H1 (cell line): ENCODE measurements at regions not wholly inside any gene's neighbourhood (a gene's known extent, or its start where the extent isn't known, plus 50 kb on each side); places are given as distances from the start of the nearest gene placed in this dataset.

Experiments used
- CTCF ChIA-PET: fragments of 300-600 bp; sonication (Branson Sonifier 250); formaldehyde crosslinking; loops from one replicate; lab custom pipeline; 2021; ENCODE audit not compliant: partially characterized antibody; lab: Charles Lee
- POLR2A ChIA-PET: fragments of 300-600 bp; sonication (Branson Sonifier 250); formaldehyde crosslinking; loops from one replicate; lab custom pipeline; 2021; ENCODE audit warnings: inconsistent platforms; ENCODE audit not compliant: partially characterized antibody; lab: Charles Lee
- DNase-seq, 2 experiments: peaks; one replicate each; pipeline versions ENCODE4 v3.0.0 to v3.0.0-alpha.2; 2010 to 2022; ENCODE audit warnings: low spot score in 2 of 2, low read depth in 1 of 2, mixed read lengths in 1 of 2
- FAIRE-seq: peaks from 2 replicates; lab custom pipeline; 2011; peaks lifted over from hg19 to GRCh38; lab: Jason Lieb, UNC
- H2AFZ ChIP-seq: 2 replicates; pipeline ENCODE4 v1.8.1; 2012; ENCODE audit warnings: low read length, inconsistent platforms
- H2AK5ac ChIP-seq: 2 replicates; pipeline ENCODE4 v1.6.1; 2013; ENCODE audit warnings: low read depth, low read length
- H2BK120ac ChIP-seq: replicated peaks from 2 replicates; pipeline ENCODE3; 2013; ENCODE audit warnings: low read depth, low read length, inconsistent platforms
- H2BK12ac ChIP-seq: 2 replicates; pipeline ENCODE4 v1.6.1; 2013; ENCODE audit warnings: low read depth, low read length
- H2BK15ac ChIP-seq: 2 replicates; pipeline ENCODE4 v1.6.1; 2013; ENCODE audit warnings: low read length
- H2BK20ac ChIP-seq: 2 replicates; pipeline ENCODE4 v1.6.1; 2013; ENCODE audit warnings: low read length
- H2BK5ac ChIP-seq: 2 replicates; pipeline ENCODE4 v1.6.1; 2013; ENCODE audit warnings: low read depth, low read length
- H3K14ac ChIP-seq: 2 replicates; pipeline ENCODE4 v1.6.1; 2013; ENCODE audit warnings: inconsistent platforms; ENCODE audit not compliant: insufficient read length
- H3K18ac ChIP-seq: 2 replicates; pipeline ENCODE4 v1.6.1; 2013; ENCODE audit warnings: low read length; ENCODE audit errors: extremely low read depth
- H3K23ac ChIP-seq: 2 replicates; pipeline ENCODE4 v1.6.1; 2013; ENCODE audit warnings: inconsistent platforms; ENCODE audit not compliant: insufficient read length
- H3K23me2 ChIP-seq: 2 replicates; pipeline ENCODE4 v1.6.1; 2013; ENCODE audit warnings: low read depth, low read length
- H3K27ac ChIP-seq: 2 replicates; pipeline ENCODE4 v1.6.1; 2011; ENCODE audit warnings: low read depth, low read length, inconsistent platforms
- H3K27me3 ChIP-seq, 4 experiments: replicated peaks in 1 of 4; 1 replicate in 1 of 4; 2 replicates in 3 of 4; pipeline versions ENCODE4 v1.6.1 to v1.8.1; 2011 to 2013; ENCODE audit warnings: low read length in 3 of 4, mild to moderate bottlenecking in 3 of 4, inconsistent platforms in 2 of 4, mixed read lengths in 2 of 4, moderate library complexity in 1 of 4; ENCODE audit not compliant: control insufficient read depth in 3 of 4, insufficient read depth in 3 of 4; ENCODE audit errors: extremely low read depth in 1 of 4
- H3K36me3 ChIP-seq, 4 experiments: 2 replicates each; pipeline versions ENCODE4 v1.6.1 to v1.8.1; 2011 to 2013; ENCODE audit warnings: mild to moderate bottlenecking in 4 of 4, low read length in 3 of 4, moderate library complexity in 2 of 4, control low read depth in 1 of 4, inconsistent platforms in 1 of 4; ENCODE audit not compliant: insufficient read depth in 4 of 4, control insufficient read depth in 2 of 4
- H3K4ac ChIP-seq: replicated peaks from 2 replicates; pipeline ENCODE3; 2013; ENCODE audit warnings: low read length, low read depth, mixed read lengths, inconsistent platforms; ENCODE audit not compliant: insufficient read length
- H3K4me1 ChIP-seq, 4 experiments: replicated peaks in 1 of 4; 1 replicate in 1 of 4; 2 replicates in 3 of 4; pipeline versions ENCODE4 v1.6.1 to v1.8.1; 2011 to 2013; ENCODE audit warnings: low read length in 3 of 4, inconsistent platforms in 2 of 4, mixed read lengths in 1 of 4; ENCODE audit not compliant: insufficient read depth in 4 of 4, control insufficient read depth in 3 of 4
- H3K4me2 ChIP-seq, 2 experiments: 2 replicates each; pipeline versions ENCODE4 v1.6.1 to v1.8.1; 2011 to 2013; ENCODE audit warnings: low read depth in 2 of 2, low read length in 2 of 2, control low read depth in 1 of 2, inconsistent platforms in 1 of 2, mild to moderate bottlenecking in 1 of 2; ENCODE audit not compliant: insufficient read depth in 1 of 2
- H3K4me3 ChIP-seq, 4 experiments: fragments of 200-600, 300-600 bp in 1 of 4; sonication (generic), shearing (Covaris generic), sonication (Bioruptor Twin) in 1 of 4; 2 replicates each; pipeline versions ENCODE4 v1.5.1 to v1.8.1; 2011 to 2016; ENCODE audit warnings: low read length in 4 of 4, low read depth in 3 of 4, control low read depth in 2 of 4, inconsistent platforms in 2 of 4, mild to moderate bottlenecking in 2 of 4, mixed read lengths in 1 of 4, moderate library complexity in 1 of 4; ENCODE audit not compliant: insufficient read depth in 2 of 4; ENCODE audit errors: extremely low read depth in 1 of 4
- H3K56ac ChIP-seq: replicated peaks from 2 replicates; pipeline ENCODE3; 2013; ENCODE audit warnings: low read depth, mild to moderate bottlenecking, mixed read lengths, low read length, inconsistent platforms; ENCODE audit not compliant: insufficient read length
- H3K79me1 ChIP-seq: 2 replicates; pipeline ENCODE4 v1.6.1; 2013; ENCODE audit warnings: low read depth, low read length, control low read depth
- H3K79me2 ChIP-seq, 2 experiments: 2 replicates each; pipeline versions ENCODE4 v1.6.1 to v1.8.1; 2012 to 2013; ENCODE audit warnings: low read length in 2 of 2, mild to moderate bottlenecking in 2 of 2, inconsistent platforms in 1 of 2; ENCODE audit not compliant: insufficient read depth in 2 of 2, control insufficient read depth in 1 of 2
- H3K9ac ChIP-seq, 4 experiments: replicated peaks in 1 of 4; 1 replicate in 1 of 4; 2 replicates in 3 of 4; pipeline versions ENCODE4 v1.6.1 to v1.8.1; 2011 to 2013; ENCODE audit warnings: low read depth in 3 of 4, low read length in 3 of 4, control low read depth in 2 of 4, mild to moderate bottlenecking in 2 of 4, moderate library complexity in 2 of 4, inconsistent platforms in 1 of 4; ENCODE audit errors: extremely low read depth in 1 of 4
- H3K9me3 ChIP-seq, 2 experiments: 2 replicates each; pipeline versions ENCODE4 v1.6.1 to v1.8.1; 2012 to 2013; ENCODE audit warnings: mild to moderate bottlenecking in 2 of 2, moderate library complexity in 2 of 2, control low read depth in 1 of 2, inconsistent platforms in 1 of 2, low read depth in 1 of 2, low read length in 1 of 2, mixed read lengths in 1 of 2; ENCODE audit not compliant: insufficient read depth in 2 of 2
- H4K20me1 ChIP-seq, 2 experiments: replicated peaks in 1 of 2; 2 replicates each; pipeline versions ENCODE3 to v1.8.1; 2011 to 2013; ENCODE audit warnings: inconsistent platforms in 2 of 2, low read length in 2 of 2, mild to moderate bottlenecking in 1 of 2; ENCODE audit not compliant: insufficient read depth in 2 of 2, control insufficient read depth in 1 of 2
- H4K5ac ChIP-seq: 2 replicates; pipeline ENCODE4 v1.6.1; 2013; ENCODE audit warnings: low read length, low read depth, mixed read lengths, inconsistent platforms; ENCODE audit not compliant: insufficient read length
- H4K8ac ChIP-seq: 2 replicates; pipeline ENCODE4 v1.8.0; 2013; ENCODE audit warnings: mild to moderate bottlenecking, moderate library complexity, low read length, inconsistent platforms; ENCODE audit not compliant: insufficient read depth; ENCODE audit errors: extremely low read depth
- H4K91ac ChIP-seq: replicated peaks from 2 replicates; pipeline ENCODE3; 2013; ENCODE audit warnings: low read length, mixed read lengths, inconsistent platforms; ENCODE audit not compliant: insufficient read length
- BRCA1 ChIP-seq: IDR thresholded peaks from 2 replicates; pipeline ENCODE4 v1.6.1; 2012; ENCODE audit warnings: low read depth, low read length, improper control_type of control experiment
- CBX8 ChIP-seq: fragments of 300-800, 300-1000 bp; sonication (generic); IDR thresholded peaks from 2 replicates; pipeline ENCODE4 v1.7.1; 2016; ENCODE audit warnings: low read depth, low read length, borderline replicate concordance
- CEBPB ChIP-seq: IDR thresholded peaks from 2 replicates; pipeline ENCODE4 v1.6.1; 2012; ENCODE audit warnings: low read depth, low read length
- EGR1 ChIP-seq: IDR thresholded peaks from 2 replicates; pipeline ENCODE4 v1.6.1; 2011; ENCODE audit warnings: low read depth, low read length, borderline replicate concordance
- EP300 ChIP-seq, 2 experiments: IDR thresholded peaks; 1 replicate in 1 of 2; 2 replicates in 1 of 2; pipeline ENCODE4 v1.6.1; 2011 to 2012; ENCODE audit warnings: low read depth in 2 of 2, low read length in 2 of 2, mild to moderate bottlenecking in 2 of 2, borderline replicate concordance in 1 of 2, inconsistent platforms in 1 of 2, moderate library complexity in 1 of 2
- GABPA ChIP-seq: IDR thresholded peaks from 2 replicates; pipeline ENCODE4 v1.6.1; 2011; ENCODE audit warnings: mild to moderate bottlenecking, low read length, moderate library complexity, borderline replicate concordance; ENCODE audit not compliant: insufficient read depth
- KDM4A ChIP-seq: IDR thresholded peaks from one replicate; pipeline ENCODE4 v1.7.1; 2012; ENCODE audit warnings: low read depth, mild to moderate bottlenecking, moderate library complexity, low read length, inconsistent platforms; ENCODE audit not compliant: severe bottlenecking
- KDM5A ChIP-seq: fragments of 200-600 bp; IDR thresholded peaks from 2 replicates; pipeline ENCODE4 v1.7.1; 2012; ENCODE audit warnings: mild to moderate bottlenecking, low read length, inconsistent platforms, mixed read lengths
- NANOG ChIP-seq: IDR thresholded peaks from 2 replicates; pipeline ENCODE4 v1.6.1; 2011; ENCODE audit warnings: low read length, low read depth, mild to moderate bottlenecking, inconsistent platforms; ENCODE audit not compliant: insufficient read depth, poor library complexity, severe bottlenecking
- PHF8 ChIP-seq: fragments of 200-600 bp; sonication (generic); conservative IDR thresholded peaks from 2 replicates; pipeline ENCODE4 v1.7.1; 2012; ENCODE audit warnings: low read depth, mild to moderate bottlenecking, inconsistent platforms, low read length, moderate library complexity
- POLR2A ChIP-seq, 2 experiments: IDR thresholded peaks; 1 replicate in 1 of 2; 2 replicates in 1 of 2; pipeline ENCODE4 v1.6.1; 2011; ENCODE audit warnings: low read depth in 2 of 2, low read length in 2 of 2, mild to moderate bottlenecking in 2 of 2; ENCODE audit errors: control extremely low read depth in 1 of 2
- SIX5 ChIP-seq: IDR thresholded peaks from 2 replicates; pipeline ENCODE4 v1.6.1; 2011; ENCODE audit warnings: mild to moderate bottlenecking, low read depth, low read length
- SUZ12 ChIP-seq: fragments of 200-600 bp; sonication (generic); IDR thresholded peaks from 2 replicates; pipeline ENCODE4 v1.6.1; 2012; ENCODE audit warnings: mild to moderate bottlenecking, inconsistent platforms, low read length, moderate library complexity, mixed read lengths
- TBP ChIP-seq: IDR thresholded peaks from 2 replicates; pipeline ENCODE4 v1.6.1; 2011; ENCODE audit warnings: low read depth, low read length, improper control_type of control experiment
- ZNF274 ChIP-seq: IDR thresholded peaks from 2 replicates; pipeline ENCODE4 v1.7.0; 2012; ENCODE audit warnings: low read length, borderline replicate concordance; ENCODE audit errors: extremely low read depth
- WGBS, 2 experiments: shearing (Covaris generic) in 1 of 2; methylation state at CpG; one replicate each; pipeline versions ENCODE4 v1.1.6 to v1.1.7; 2013 to 2015; ENCODE audit warnings: low lambda C conversion rate in 2 of 2, mixed read lengths in 2 of 2, inconsistent platforms in 1 of 2, low coverage in 1 of 2, missing lambda C conversion rate in 1 of 2; ENCODE audit not compliant: insufficient replicate concordance in 2 of 2, insufficient coverage in 1 of 2, insufficient read length in 1 of 2; ENCODE audit errors: extremely low coverage in 1 of 2, missing lambda C conversion rate in 1 of 2; 5-methylcytosine and 5-hydroxymethylcytosine counted together

DNA sequence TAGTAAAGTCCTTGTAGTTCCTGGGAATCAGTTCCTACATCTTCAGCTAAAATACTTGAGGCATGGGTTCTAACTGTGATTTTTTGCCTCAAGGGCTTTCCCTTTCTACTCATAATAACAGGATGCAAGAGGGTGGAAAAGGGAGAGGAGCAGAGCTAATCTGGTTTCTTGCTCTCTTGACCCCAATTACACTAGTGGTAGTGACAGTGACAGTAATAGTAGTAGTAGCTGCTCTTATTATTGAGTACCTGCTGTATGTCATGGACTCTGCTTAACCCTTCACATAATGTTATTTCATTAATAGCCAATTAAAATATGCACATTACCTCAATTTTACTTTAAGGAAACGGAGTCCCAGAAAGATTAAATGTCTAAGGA lies 214.8 kb upstream of the HNRNPA3 start:
- Histone ChIP-seq H3K27me3 (no peaks in the 10 kb centered on the region), H2BK12ac (no peak overlapping the region), H2AK5ac (no peak overlapping the region), H2BK15ac (no peak overlapping the region), H3K4me3 (no peak overlapping the region), H3K4ac (no peak overlapping the region), H2BK20ac (no peak overlapping the region), H4K5ac (no peak overlapping the region), H3K9ac (no peak overlapping the region), H4K91ac (no peak overlapping the region), H2AFZ (no peak overlapping the region), H4K8ac (no peak overlapping the region), H3K4me2 (no peak overlapping the region), H3K4me1 (no peaks in the 10 kb centered on the region), H3K36me3 (no peaks in the 10 kb centered on the region; a peak in 1 of 8 replicates), H3K18ac (no peak overlapping the region), H3K23ac (no peak overlapping the region), H3K27ac (no peak overlapping the region), H3K56ac (no peak overlapping the region), H4K20me1 (no peaks in the 10 kb centered on the region), H3K23me2 (no peaks in the 10 kb centered on the region), H3K9me3 (no peaks in the 10 kb centered on the region), H3K14ac (no peak overlapping the region), H3K79me2 (no peaks in the 10 kb centered on the region), H2BK120ac (no peak overlapping the region), H2BK5ac (no peak overlapping the region), H3K79me1 (no peaks in the 10 kb centered on the region)
- WGBS, 2 experiments = 88% methylated on average over 1 of the region's 1 CpG; no CpG with 5 or more reads in 1 of the 2 experiments
- ChIA-PET POLR2A (no interaction called here), CTCF (interaction anchor here (1.0 kb wide), 1 partner anchor 17 kb away, joined by 3 read pairs; no protein-coding TSS in a partner anchor)
- FAIRE-seq = no peak
- no peak for DNase-seq
- TF ChIP-seq CBX8 (no peak), TBP (no peak), GABPA (no peak), BRCA1 (no peak), KDM5A (no peak), EGR1 (no peak), POLR2A (IDR thresholded peaks at IDR 0.05; ENCODE audit: control extremely low read depth in 1 of 2, low read depth in 2 of 2, low read length in 2 of 2) (no peak), CEBPB (no peak), NANOG (no peak), PHF8 (no peak), EP300 (IDR thresholded peaks at IDR 0.05; ENCODE audit: borderline replicate concordance in 1 of 2, low read depth in 2 of 2, low read length in 2 of 2) (no peak), SUZ12 (no peak), KDM4A (no peak), SIX5 (no peak), ZNF274 (no peak)
